Prostate gland (tissue), 2 donors: ENCODE measurements at regions not wholly inside any gene's neighbourhood (a gene's known extent, or its start where the extent isn't known, plus 50 kb on each side); places are given as distances from the start of the nearest gene placed in this dataset.

Source experiments
- POLR2A ChIP-seq: fragments of 450-650 bp; IDR thresholded peaks from one replicate; pipeline ENCODE4 v1.6.1; 2016; ENCODE audit warnings: antibody characterized with exemption, mild to moderate bottlenecking
- POLR2AphosphoS5 ChIP-seq: sonication (generic); formaldehyde crosslinking; IDR thresholded peaks from one replicate; pipeline ENCODE4 v1.6.1; 2017; ENCODE audit warnings: antibody characterized with exemption
- TF ChIP-seq, protein P1 (sequence below), 4 experiments: fragments of 200-600 bp in 2 of 4; fragments of 450-650 bp in 2 of 4; sonication (generic) in 2 of 4; IDR thresholded peaks; 1 replicate in 3 of 4; 2 replicates in 1 of 4; pipeline ENCODE4 v1.5.1; 2016 to 2019; ENCODE audit warnings: antibody characterized with exemption in 4 of 4, mild to moderate bottlenecking in 2 of 4, moderate library complexity in 2 of 4

DNA sequence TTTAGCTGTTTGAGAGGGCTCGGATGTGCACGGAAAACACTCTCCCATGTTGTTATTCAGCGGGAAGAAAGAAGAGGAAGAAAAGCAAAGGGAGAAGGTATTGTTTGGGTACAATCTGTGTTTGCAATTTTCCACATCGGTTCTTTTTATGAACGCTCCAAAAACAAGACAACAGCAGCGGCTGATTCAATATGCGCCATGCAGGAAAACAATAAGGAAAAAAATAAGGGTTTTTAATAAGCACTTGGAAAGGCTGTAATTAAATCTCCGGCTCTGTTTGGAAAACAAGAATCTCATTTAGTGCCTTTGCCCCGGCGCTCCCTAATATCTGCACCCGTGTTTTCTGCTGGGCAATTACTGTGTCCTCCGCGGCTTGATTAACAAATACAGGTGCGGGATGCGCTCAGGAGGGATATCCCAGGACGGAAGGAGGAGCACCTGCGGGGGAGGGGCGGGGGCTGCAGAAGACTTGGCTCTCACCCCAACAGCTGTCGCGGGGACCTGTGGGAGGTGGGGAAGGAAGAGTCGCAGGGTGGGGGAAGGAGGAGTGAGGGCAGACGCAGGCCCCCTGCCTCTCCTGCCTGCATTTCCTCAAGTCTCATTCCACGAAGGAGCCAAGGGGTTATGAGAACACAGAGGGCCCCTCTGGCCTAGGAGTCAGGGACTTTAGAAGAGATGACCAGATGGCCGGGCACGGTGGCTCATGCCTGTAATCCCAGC lies 181.5 kb upstream of the PODXL start:
- no peak for TF ChIP-seq POLR2A
- no peak for TF ChIP-seq POLR2AphosphoS5
- TF ChIP-seq, protein P1, sequence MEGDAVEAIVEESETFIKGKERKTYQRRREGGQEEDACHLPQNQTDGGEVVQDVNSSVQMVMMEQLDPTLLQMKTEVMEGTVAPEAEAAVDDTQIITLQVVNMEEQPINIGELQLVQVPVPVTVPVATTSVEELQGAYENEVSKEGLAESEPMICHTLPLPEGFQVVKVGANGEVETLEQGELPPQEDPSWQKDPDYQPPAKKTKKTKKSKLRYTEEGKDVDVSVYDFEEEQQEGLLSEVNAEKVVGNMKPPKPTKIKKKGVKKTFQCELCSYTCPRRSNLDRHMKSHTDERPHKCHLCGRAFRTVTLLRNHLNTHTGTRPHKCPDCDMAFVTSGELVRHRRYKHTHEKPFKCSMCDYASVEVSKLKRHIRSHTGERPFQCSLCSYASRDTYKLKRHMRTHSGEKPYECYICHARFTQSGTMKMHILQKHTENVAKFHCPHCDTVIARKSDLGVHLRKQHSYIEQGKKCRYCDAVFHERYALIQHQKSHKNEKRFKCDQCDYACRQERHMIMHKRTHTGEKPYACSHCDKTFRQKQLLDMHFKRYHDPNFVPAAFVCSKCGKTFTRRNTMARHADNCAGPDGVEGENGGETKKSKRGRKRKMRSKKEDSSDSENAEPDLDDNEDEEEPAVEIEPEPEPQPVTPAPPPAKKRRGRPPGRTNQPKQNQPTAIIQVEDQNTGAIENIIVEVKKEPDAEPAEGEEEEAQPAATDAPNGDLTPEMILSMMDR (IDR thresholded peaks at IDR 0.05), result no peak
